Fibroblast of lung (primary cell): ENCODE measurements at regions not wholly inside any gene's neighbourhood (a gene's known extent, or its start where the extent isn't known, plus 50 kb on each side); places are given as distances from the start of the nearest gene placed in this dataset.
"Not testable (repeated sequence)": the region's sequence is repeated elsewhere in the genome, so short reads cannot be mapped to it uniquely, and the experiment has no call there.

Experiments used
- EZH2 ChIP-seq: IDR thresholded peaks from 2 replicates; pipeline ENCODE4 v1.5.1; 2012; ENCODE audit warnings: low read length, control low read depth, mild to moderate bottlenecking; ENCODE audit errors: missing control alignments
- TF ChIP-seq, protein P1 (sequence below), 2 donors: IDR thresholded peaks in 1 of 2; conservative IDR thresholded peaks in 1 of 2; 1 replicate in 1 of 2; 2 replicates in 1 of 2; pipeline ENCODE4 v1.5.1; 2011 to 2012; ENCODE audit warnings: low read length in 2 of 2, control low read depth in 1 of 2, inconsistent platforms in 1 of 2, low read depth in 1 of 2, mild to moderate bottlenecking in 1 of 2

DNA sequence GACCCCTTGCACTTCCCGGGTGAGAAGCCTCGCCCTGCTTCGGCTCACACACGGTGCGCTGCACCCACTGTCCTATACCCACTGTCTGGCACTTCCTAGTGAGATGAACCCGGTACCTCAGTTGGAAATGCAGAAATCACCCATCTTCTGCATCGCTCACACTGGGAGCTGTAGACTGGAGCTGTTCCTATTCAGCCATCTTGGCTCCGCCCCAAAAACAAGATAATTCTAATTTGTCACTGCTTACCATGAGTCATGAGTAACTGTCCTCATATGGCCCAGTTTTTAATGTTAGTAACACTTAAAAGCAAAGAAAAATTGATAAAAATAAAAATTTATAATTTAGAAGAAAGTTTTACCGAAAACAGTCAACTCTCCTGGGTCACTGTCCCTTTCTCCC is 283.3 kb upstream of the COBL start:
- TF ChIP-seq, protein P1, sequence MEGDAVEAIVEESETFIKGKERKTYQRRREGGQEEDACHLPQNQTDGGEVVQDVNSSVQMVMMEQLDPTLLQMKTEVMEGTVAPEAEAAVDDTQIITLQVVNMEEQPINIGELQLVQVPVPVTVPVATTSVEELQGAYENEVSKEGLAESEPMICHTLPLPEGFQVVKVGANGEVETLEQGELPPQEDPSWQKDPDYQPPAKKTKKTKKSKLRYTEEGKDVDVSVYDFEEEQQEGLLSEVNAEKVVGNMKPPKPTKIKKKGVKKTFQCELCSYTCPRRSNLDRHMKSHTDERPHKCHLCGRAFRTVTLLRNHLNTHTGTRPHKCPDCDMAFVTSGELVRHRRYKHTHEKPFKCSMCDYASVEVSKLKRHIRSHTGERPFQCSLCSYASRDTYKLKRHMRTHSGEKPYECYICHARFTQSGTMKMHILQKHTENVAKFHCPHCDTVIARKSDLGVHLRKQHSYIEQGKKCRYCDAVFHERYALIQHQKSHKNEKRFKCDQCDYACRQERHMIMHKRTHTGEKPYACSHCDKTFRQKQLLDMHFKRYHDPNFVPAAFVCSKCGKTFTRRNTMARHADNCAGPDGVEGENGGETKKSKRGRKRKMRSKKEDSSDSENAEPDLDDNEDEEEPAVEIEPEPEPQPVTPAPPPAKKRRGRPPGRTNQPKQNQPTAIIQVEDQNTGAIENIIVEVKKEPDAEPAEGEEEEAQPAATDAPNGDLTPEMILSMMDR (conservative IDR thresholded peaks at IDR 0.05 in 1 of 2, IDR thresholded peaks at IDR 0.05 in 1 of 2; ENCODE audit: low read depth in 1 of 2, low read length in 2 of 2) = not testable (repeated sequence)
- not testable (repeated sequence) for TF ChIP-seq EZH2
